OCI-LY1 (cell line): ENCODE measurements at regions not wholly inside any gene's neighbourhood (a gene's known extent, or its start where the extent isn't known, plus 50 kb on each side); places are given as distances from the start of the nearest gene placed in this dataset.

Experiments
- EZH2 ChIP-seq: fragments of 200-600 bp; sonication (generic), shearing (Covaris generic); IDR thresholded peaks from 2 replicates; pipeline ENCODE4 v1.8.0; 2017; ENCODE audit warnings: borderline replicate concordance, mixed run types, mild to moderate bottlenecking, antibody characterized with exemption, low read length, moderate library complexity, mixed read lengths
- TF ChIP-seq, protein P1 (sequence below): fragments of 200-600 bp; sonication (generic), shearing (Covaris generic); IDR thresholded peaks from 2 replicates; pipeline ENCODE4 v1.5.1; 2017; ENCODE audit warnings: mild to moderate bottlenecking, antibody characterized with exemption, low read length, moderate library complexity, mixed read lengths

GRCh38 chr7:45430397-45430796 is 143.8 kb upstream of the ADCY1 start:
- TF ChIP-seq, protein P1, sequence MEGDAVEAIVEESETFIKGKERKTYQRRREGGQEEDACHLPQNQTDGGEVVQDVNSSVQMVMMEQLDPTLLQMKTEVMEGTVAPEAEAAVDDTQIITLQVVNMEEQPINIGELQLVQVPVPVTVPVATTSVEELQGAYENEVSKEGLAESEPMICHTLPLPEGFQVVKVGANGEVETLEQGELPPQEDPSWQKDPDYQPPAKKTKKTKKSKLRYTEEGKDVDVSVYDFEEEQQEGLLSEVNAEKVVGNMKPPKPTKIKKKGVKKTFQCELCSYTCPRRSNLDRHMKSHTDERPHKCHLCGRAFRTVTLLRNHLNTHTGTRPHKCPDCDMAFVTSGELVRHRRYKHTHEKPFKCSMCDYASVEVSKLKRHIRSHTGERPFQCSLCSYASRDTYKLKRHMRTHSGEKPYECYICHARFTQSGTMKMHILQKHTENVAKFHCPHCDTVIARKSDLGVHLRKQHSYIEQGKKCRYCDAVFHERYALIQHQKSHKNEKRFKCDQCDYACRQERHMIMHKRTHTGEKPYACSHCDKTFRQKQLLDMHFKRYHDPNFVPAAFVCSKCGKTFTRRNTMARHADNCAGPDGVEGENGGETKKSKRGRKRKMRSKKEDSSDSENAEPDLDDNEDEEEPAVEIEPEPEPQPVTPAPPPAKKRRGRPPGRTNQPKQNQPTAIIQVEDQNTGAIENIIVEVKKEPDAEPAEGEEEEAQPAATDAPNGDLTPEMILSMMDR = no peak
- no peak for TF ChIP-seq EZH2
